OCI-LY3 (cell line): ENCODE measurements at regions not wholly inside any gene's neighbourhood (a gene's known extent, or its start where the extent isn't known, plus 50 kb on each side); places are given as distances from the start of the nearest gene placed in this dataset.

Experiments used
- CTCF ChIP-seq: fragments of 200-600, 300-600 bp; sonication (generic); IDR thresholded peaks from 2 replicates; pipeline ENCODE4 v1.5.1; 2014; ENCODE audit warnings: antibody characterized with exemption, low read length, low read depth
- EZH2phosphoT487 ChIP-seq: fragments of 200-600 bp; shearing (Covaris generic); IDR thresholded peaks from 2 replicates; pipeline ENCODE4 v1.6.1; 2018; ENCODE audit warnings: antibody characterized with exemption, mixed run types, low read depth

- TF ChIP-seq CTCF (no peak), EZH2phosphoT487 (no peak)
These were observed 694.5 kb downstream of the CDH9 start for GRCh38 chr5:26343801-26344325.
